NCI-H2196 treated with DMSO at 0.1 percent for 48 hours (cell line): ENCODE measurements at regions not wholly inside any gene's neighbourhood (a gene's known extent, or its start where the extent isn't known, plus 50 kb on each side); places are given as distances from the start of the nearest gene placed in this dataset.

Source experiments
- DNase-seq: peaks from one replicate; lab custom pipeline; 2025; ENCODE audit not compliant: unreplicated experiment; lab: John Stamatoyannopoulos, UW

DNA sequence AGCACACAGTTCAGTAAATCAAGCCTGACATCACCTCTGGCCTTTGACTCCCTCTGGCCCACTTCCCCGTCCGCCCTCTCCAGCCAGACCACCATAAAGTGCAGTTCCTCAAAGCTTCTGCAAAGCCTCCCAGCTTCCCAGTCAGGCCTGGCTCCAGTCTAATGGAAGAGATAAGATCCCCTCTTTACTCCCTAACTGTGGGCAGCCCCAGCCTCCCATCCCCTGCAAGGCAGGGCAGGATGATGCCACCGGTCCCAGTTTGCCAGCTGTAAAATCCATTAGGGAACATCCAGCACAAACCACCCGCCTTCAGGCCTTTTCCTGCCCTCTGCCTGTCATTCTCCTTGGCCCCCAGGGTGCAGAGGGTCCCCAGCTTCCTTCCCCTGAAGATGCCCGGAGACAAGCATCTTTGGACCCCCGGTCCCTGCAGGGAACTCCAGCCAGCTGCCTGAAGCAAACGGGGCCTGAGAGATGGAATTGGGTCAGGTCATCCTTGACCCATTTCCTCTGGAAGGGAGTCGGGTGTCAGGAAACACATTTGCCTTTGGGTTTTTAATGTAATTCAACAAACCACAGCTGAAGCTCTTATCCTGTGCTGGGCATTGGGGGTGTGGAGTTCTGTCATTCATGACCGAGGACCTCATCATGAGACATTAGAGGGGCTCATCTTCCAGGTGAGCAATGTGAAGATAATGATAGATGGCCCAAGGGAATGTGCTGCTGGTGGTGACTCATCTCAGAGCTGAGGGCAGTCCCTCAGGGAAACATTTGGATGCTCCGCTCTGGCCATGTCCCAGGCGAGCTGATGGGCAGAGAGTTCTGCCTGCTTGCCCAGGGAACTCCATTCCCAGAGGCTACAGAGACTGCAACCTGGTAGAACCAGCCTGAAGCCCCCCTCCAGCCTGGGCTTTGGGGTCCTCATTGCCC lies 93.8 kb upstream of the CLMN start:
- DNase-seq = no peak

DNA sequence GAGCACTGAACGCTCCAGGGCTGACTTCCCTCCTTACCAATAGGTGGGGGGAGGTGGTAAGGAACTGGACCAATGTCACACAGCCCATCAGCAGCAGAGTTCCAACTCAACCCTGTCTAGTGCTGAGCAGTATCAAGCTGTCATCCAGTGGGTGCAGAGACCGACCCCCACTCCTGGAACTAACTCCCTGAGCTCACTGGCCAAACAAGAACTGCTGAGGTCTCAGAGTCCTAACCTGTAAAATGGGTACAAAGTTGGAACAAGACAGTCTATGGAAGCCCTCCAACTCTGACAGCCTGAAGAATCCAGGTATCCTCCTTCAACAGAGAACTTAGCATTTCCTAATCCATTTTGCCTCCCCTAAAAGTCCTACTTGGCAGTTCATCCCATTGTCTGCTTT lies 91.1 kb upstream of the CLMN start:
- no peak for DNase-seq

- DNase-seq = no peak
These were observed 90.0 kb upstream of the CLMN start for GRCh38 chr14:95409477-95410272.

GRCh38 chr14:95408731-95409476 lies 89.2 kb upstream of the CLMN start:
- no peak for DNase-seq

DNA sequence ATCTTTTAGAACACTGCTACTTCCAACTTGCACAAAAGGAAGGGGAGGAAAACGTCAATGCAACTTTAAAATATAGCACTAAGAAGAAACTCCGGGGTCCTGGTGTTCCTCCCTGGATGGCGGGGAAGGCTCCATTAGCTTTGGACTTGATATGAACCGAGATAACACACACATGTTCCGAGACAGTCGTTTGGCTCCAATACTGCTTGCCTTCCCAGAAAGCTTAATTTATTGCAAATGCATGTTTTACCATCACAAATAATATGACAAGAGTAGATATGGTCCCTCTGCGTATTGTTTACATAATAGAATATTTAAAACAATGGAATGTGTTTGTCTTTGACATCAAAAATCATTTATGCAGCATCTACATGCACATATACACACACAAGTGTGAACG lies 87.6 kb upstream of the CLMN start:
- DNase-seq = no peak

- DNase-seq = no peak
These were observed 87.1 kb upstream of the CLMN start for GRCh38 chr14:95406756-95407277.

DNA sequence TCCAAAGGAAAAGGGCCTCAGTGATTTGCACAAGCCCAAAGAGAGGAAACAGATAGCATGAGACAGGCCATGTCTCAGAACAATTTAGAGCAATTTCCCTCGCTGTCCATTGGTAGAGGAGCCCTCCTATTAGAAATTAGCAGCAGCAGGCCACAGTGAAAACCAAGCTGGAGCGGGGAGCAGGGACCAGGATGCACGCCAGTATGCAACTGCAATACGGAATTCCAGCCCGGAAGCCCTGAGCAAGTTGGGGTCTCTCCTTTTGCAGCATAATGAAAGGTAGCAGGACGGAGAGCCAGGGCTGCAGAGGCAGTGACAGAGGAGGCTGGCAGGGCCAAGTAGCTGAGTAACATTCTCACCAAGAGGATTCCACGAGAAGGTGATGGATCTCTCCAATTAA lies 84.9 kb upstream of the CLMN start:
- DNase-seq = no peak

GRCh38 chr14:95402578-95402977 lies 82.9 kb upstream of the CLMN start:
- DNase-seq = no peak

GRCh38 chr14:95402176-95402575 lies 82.5 kb upstream of the CLMN start:
- no peak for DNase-seq

DNA sequence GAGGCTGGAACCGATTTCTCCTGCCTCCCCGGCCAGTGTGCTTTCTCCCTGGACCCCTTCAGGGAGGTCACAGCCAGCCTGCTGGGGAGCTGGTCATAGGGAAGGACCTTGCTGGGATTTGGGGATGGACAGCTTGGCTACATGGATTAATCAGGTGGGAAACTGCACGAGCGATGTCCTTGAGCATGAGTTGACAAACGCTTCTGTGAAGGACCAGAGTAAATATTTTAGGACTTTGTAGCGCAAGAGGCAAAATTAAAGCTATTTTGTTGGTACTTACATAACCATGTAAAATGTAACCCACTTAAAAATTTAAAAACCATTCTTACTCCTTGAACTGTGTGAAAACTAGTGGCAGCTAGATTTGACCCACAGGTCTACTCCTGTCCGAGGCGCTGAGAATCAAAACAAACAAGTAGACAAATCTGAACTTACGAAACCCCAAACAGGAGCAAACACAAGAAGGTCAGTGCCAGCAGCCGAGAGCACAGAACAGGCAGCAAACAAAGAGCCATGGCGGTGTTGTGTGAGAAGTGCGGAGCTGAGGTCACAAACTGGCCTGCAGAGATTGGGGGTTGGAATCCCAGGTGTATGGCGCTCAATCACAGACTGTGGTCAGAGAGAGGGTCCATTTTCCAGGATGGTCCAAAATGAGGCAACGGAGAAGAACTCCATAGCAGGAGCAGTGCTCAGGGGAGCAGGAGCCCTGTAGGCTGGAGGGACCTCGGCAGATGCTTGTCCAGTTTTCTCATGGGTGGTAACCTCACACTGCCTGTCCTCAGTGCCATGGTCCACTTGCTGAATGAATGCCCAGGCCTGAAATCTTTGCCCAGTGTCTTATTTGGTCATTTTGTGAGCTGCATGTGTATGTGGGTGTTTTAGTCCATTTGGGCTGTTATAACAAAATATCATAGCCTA lies 79.2 kb upstream of the CLMN start:
- no peak for DNase-seq

GRCh38 chr14:95397325-95397724 lies 77.6 kb upstream of the CLMN start:
- DNase-seq = no peak

DNA sequence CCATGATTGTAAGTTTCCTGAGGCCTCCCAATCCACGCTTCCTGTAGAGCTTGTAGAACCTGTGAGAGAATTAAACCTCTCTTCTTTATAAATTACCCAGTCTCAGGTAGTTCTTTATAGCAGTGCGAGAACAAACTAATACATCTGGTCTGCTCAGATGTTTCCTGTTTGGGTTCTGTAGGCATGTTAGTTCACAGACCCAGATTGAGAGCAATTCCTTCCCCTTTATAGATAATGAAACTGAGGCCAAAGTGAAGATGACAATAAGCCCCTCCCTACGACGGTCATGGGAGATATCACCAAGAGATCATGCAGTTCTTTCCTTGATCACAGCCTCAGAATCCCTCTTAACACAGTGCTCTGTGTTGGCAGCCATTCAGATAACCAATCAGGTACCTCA lies 76.5 kb upstream of the CLMN start:
- DNase-seq = no peak

DNA sequence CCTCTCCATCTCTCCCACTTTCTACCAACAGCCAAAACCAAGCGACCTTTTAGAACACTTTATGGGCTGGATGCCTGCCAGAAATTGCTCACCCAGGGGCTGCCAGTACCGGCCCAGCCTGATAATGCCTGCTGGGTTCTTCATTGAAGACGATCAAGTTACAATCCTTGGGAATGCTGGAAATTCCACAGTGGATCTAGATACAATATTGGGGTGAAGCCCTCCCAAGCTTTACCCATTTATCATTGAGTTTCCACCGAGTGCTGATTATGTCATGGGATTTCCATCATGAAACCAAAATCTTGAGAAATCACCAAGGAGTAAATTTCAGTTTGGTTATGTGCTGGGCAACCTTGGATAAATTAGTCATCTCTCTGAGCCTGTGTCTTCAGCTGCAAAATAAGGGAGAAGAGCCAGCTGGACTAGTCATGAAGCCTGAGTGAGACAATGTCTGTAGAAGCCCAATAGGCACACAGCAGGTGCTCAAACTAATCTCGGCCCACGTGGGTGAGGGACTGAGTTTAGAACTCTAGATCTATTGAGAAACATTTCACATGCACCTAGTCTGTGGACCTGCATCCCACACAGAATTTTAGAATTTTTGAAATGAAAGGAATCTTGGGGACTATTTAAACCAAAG lies 75.5 kb upstream of the CLMN start:
- no peak for DNase-seq

DNA sequence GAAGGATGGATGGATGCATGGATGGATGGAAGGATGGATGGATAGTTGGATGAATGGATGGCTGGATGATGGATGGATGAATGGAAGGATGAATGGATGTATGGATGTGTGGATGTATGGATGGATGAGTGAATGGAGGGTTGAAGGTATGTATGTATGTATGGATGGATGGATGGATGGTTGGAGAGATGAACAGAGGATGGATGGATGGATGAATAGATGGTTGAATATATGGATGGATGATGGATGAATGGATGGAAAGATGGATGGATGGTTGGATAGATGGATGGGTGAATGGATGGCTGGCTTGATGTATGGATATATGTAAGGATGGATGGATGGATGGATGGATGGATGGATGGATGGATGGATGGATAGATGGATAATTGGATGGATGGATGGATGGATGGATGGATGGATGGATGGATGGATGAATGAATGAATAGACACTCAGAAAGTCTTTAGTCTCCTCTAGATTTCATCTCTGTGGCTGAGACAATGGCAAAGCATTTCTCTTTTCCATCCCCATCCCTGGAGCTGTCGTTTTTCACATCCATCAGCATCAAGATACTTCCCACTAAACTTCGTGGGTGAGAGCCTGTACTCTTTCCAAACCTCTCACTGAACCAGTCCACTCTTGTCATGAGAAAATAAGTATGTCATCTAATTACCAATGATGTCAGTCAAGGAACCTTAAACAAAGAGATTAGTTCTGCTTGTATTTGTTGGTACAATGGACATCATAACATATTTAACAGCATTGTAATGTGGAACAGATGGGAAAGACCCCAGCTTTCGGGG lies 74.8 kb upstream of the CLMN start:
- no peak for DNase-seq

DNA sequence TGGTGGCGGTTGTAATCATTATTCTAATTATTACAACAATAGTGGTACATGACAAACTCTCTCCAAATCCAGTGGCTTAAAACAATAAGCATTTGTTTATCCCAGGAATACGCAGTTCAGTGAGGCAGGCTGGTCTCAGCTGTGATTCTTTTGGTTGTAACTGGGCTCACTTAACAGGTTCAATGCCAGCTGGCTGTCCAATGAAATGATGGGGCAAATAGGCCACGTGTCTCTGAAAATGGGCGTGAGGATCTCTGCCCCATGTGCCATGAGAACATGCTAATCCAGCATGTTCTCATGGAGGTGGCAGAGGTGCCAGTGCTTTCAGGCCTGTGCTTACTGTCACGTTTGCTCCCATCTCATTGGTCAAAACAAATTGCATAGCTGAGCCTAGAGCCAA lies 73.1 kb upstream of the CLMN start:
- no peak for DNase-seq

DNA sequence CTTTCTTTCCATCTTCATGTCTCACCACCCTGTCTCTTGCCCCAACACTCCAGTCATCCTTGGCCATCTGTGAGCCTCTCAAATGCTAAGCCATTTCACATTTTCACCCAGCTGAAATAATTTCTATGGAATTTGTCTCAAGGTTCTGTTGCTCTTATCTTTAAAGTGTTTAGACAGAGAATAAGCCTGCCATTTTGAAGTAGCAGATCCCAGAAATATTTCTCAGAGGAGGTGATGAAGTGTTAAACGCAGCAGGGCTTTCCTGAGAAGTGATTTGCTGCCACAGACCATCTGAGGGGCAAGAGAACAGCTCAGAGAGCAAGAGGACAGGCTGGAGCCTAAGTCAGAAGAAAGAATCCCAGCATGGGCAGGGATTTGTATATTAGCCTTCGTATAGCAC lies 71.6 kb upstream of the CLMN start:
- no peak for DNase-seq

GRCh38 chr14:95389471-95390011 lies 69.8 kb upstream of the CLMN start:
- DNase-seq = no peak

DNA sequence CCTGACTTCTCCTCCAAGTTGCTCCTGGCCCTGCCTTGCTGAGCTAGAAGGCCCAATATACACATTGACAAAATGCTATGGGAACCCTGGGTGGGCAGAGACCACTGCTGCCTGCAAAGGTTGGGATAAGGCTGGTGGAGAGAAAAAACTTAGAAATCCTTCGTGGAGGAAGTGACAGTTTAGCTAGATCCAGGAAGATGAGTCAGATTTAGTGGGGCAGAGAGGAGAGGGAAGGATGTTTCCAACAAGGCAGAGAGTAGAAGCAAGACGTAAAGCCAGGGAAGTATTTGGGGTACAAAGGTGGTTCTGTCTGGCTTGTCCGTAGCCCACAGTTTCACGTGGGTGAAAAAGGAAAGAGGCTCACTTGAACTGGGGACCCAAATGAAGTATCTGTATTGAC lies 69.0 kb upstream of the CLMN start:
- no peak for DNase-seq
